ENCODE measurements at regions not wholly inside any gene's neighbourhood (a gene's known extent, or its start where the extent isn't known, plus 50 kb on each side); places are given as distances from the start of the nearest gene placed in this dataset.

- no peak for TF ChIP-seq CTCF (IDR thresholded peaks at IDR 0.05)
- TF ChIP-seq EP300 (IDR thresholded peaks at IDR 0.05), result no peak
- TF ChIP-seq POLR2A (IDR thresholded peaks at IDR 0.05), result no peak
Measured at GRCh38 chr17:5830921-5831320, 239.3 kb upstream of the WSCD1 start.

All from gastroesophageal sphincter (tissue), 3 donors.